Trophoblast cell (in vitro differentiated cells and primary cell): ENCODE measurements at regions not wholly inside any gene's neighbourhood (a gene's known extent, or its start where the extent isn't known, plus 50 kb on each side); places are given as distances from the start of the nearest gene placed in this dataset.
"Not testable (repeated sequence)": the region's sequence is repeated elsewhere in the genome, so short reads cannot be mapped to it uniquely, and the experiment has no call there.

ENCODE experiments used
- DNase-seq, 2 donors: peaks; one replicate each; pipeline ENCODE4 v3.0.0-alpha.2; 2016
- H2AFZ ChIP-seq: 2 replicates; pipeline ENCODE4 v1.6.1; 2013; ENCODE audit warnings: low read length, moderate library complexity, mild to moderate bottlenecking; ENCODE audit not compliant: insufficient read depth, poor library complexity
- H2AK5ac ChIP-seq: 2 replicates; pipeline ENCODE4 v1.6.1; 2013; ENCODE audit warnings: mild to moderate bottlenecking, low read length
- H2BK120ac ChIP-seq: 2 replicates; pipeline ENCODE4 v1.6.1; 2013; ENCODE audit warnings: low read length, mild to moderate bottlenecking, moderate library complexity; ENCODE audit not compliant: insufficient read depth, poor library complexity
- H2BK12ac ChIP-seq: 2 replicates; pipeline ENCODE4 v1.6.1; 2013; ENCODE audit warnings: mild to moderate bottlenecking, low read length, moderate library complexity
- H2BK5ac ChIP-seq: 2 replicates; pipeline ENCODE4 v1.6.1; 2013; ENCODE audit warnings: low read length, low read depth, moderate library complexity, mild to moderate bottlenecking; ENCODE audit not compliant: poor library complexity
- H3K14ac ChIP-seq: 2 replicates; pipeline ENCODE4 v1.6.1; 2013; ENCODE audit warnings: mild to moderate bottlenecking, low read length
- H3K18ac ChIP-seq: 2 replicates; pipeline ENCODE4 v1.6.1; 2013; ENCODE audit warnings: mild to moderate bottlenecking, low read length
- H3K23ac ChIP-seq: 2 replicates; pipeline ENCODE4 v1.6.1; 2013; ENCODE audit warnings: low read length
- H3K27ac ChIP-seq: 2 replicates; pipeline ENCODE4 v1.5.1; 2013; ENCODE audit warnings: low read depth, mild to moderate bottlenecking, inconsistent platforms, low read length, moderate library complexity
- H3K27me3 ChIP-seq: 2 replicates; pipeline ENCODE4 v1.6.1; 2013; ENCODE audit warnings: inconsistent platforms, mild to moderate bottlenecking, low read length, moderate library complexity; ENCODE audit not compliant: insufficient read depth
- H3K36me3 ChIP-seq, 2 experiments: 1 replicate in 1 of 2; 2 replicates in 1 of 2; pipeline ENCODE4 v1.6.1; 2013; ENCODE audit warnings: low read length in 2 of 2, mild to moderate bottlenecking in 2 of 2, moderate library complexity in 1 of 2; ENCODE audit not compliant: insufficient read depth in 2 of 2, control insufficient read depth in 1 of 2
- H3K4ac ChIP-seq: 2 replicates; pipeline ENCODE4 v1.6.1; 2013; ENCODE audit warnings: low read depth, mild to moderate bottlenecking, low read length, moderate library complexity
- H3K4me1 ChIP-seq, 2 experiments: 1 replicate in 1 of 2; 2 replicates in 1 of 2; pipeline ENCODE4 v1.6.1; 2013; ENCODE audit warnings: low read length in 2 of 2, mild to moderate bottlenecking in 2 of 2, moderate library complexity in 1 of 2; ENCODE audit not compliant: insufficient read depth in 2 of 2, control insufficient read depth in 1 of 2
- H3K4me2 ChIP-seq: 2 replicates; pipeline ENCODE4 v1.6.1; 2013; ENCODE audit warnings: inconsistent platforms, mild to moderate bottlenecking, low read length, moderate library complexity
- H3K4me3 ChIP-seq: 2 replicates; pipeline ENCODE4 v1.5.1; 2013; ENCODE audit warnings: mild to moderate bottlenecking, low read depth, low read length, inconsistent platforms
- H3K79me1 ChIP-seq: one replicate; pipeline ENCODE4 v1.6.1; 2013; ENCODE audit warnings: low read length
- H3K79me2 ChIP-seq: 2 replicates; pipeline ENCODE4 v1.6.1; 2013; ENCODE audit warnings: low read length, mild to moderate bottlenecking; ENCODE audit not compliant: control insufficient read depth, insufficient read depth, poor library complexity
- H3K9ac ChIP-seq: 2 replicates; pipeline ENCODE4 v1.6.1; 2013; ENCODE audit warnings: mild to moderate bottlenecking, low read length
- H3K9me3 ChIP-seq: 2 replicates; pipeline ENCODE4 v1.6.1; 2013; ENCODE audit warnings: low read depth, mild to moderate bottlenecking, control low read depth, inconsistent platforms, low read length; ENCODE audit not compliant: insufficient read depth
- H4K12ac ChIP-seq: 2 replicates; pipeline ENCODE4 v1.6.1; 2013; ENCODE audit warnings: low read depth, mild to moderate bottlenecking, low read length, moderate library complexity
- H4K8ac ChIP-seq: 2 replicates; pipeline ENCODE4 v1.6.1; 2013; ENCODE audit warnings: low read depth, mild to moderate bottlenecking, low read length, moderate library complexity
- H4K91ac ChIP-seq: one replicate; pipeline ENCODE4 v1.6.1; 2013; ENCODE audit warnings: low read depth, mild to moderate bottlenecking, low read length, moderate library complexity
- WGBS: extraction: QIAGEN DNeasy Blood & Tissue Kit; methylation state at CpG from one replicate; pipeline ENCODE4 v1.1.7; 2013; ENCODE audit warnings: missing lambda C conversion rate; ENCODE audit not compliant: insufficient read length, insufficient coverage; ENCODE audit errors: extremely low coverage; 5-methylcytosine and 5-hydroxymethylcytosine counted together

- not testable (repeated sequence) for H3K27me3 ChIP-seq, H3K23ac ChIP-seq, H4K91ac ChIP-seq, H2AK5ac ChIP-seq, H3K4ac ChIP-seq, H3K9me3 ChIP-seq, H3K4me2 ChIP-seq, DNase-seq, H3K14ac ChIP-seq, H3K9ac ChIP-seq, H3K27ac ChIP-seq, H2BK120ac ChIP-seq, H3K4me3 ChIP-seq, H4K12ac ChIP-seq, H3K18ac ChIP-seq, H2BK5ac ChIP-seq, H2AFZ ChIP-seq, H3K4me1 ChIP-seq, H3K36me3 ChIP-seq, H3K79me2 ChIP-seq, H3K79me1 ChIP-seq, H4K8ac ChIP-seq, H2BK12ac ChIP-seq
- WGBS, result no CpG with 5 or more reads among the region's 3 CpGs
Measured at GRCh38 chr5:108444130-108444529, 62.2 kb upstream of the FBXL17 start.

GRCh38 chr5:108442063-108442651 is 60.3 kb upstream of the FBXL17 start:
- H2BK12ac ChIP-seq, DNase-seq: not testable (repeated sequence)

GRCh38 chr5:108437425-108437824 is 55.5 kb upstream of the FBXL17 start:
- Histone ChIP-seq H3K9ac (no peak overlapping the region), H3K18ac (no peak overlapping the region), H2BK12ac (no peak overlapping the region), H3K79me2 (no peaks in the 10 kb centered on the region), H3K23ac (no peak overlapping the region), H2BK5ac (no peak overlapping the region), H3K14ac (no peak overlapping the region), H3K27ac (no peak overlapping the region), H4K12ac (no peak overlapping the region), H3K36me3 (no peaks in the 10 kb centered on the region), H2BK120ac (no peak overlapping the region), H4K8ac (no peak overlapping the region), H3K27me3 (no peaks in the 10 kb centered on the region), H2AFZ (no peak overlapping the region), H3K4me2 (no peak overlapping the region), H3K4me1 (no peaks in the 10 kb centered on the region), H3K4me3 (no peak overlapping the region), H3K9me3 (peaks cover 2% of the 10 kb centered on the region), H3K79me1 (no peaks in the 10 kb centered on the region), H4K91ac (no peak overlapping the region), H2AK5ac (no peak overlapping the region), H3K4ac (no peak overlapping the region)
- DNase-seq, result no peak
- WGBS, result no CpG with 5 or more reads among the region's 1 CpG

More at GRCh38 chr5:108442063-108442651, 60.3 kb upstream of the FBXL17 start:
- not testable (repeated sequence) for H4K91ac ChIP-seq, H2AFZ ChIP-seq, H3K9me3 ChIP-seq, H3K14ac ChIP-seq, H3K4me1 ChIP-seq, H3K27me3 ChIP-seq, H3K36me3 ChIP-seq, H3K79me2 ChIP-seq, H3K4me2 ChIP-seq, H2AK5ac ChIP-seq, H3K18ac ChIP-seq, H3K4me3 ChIP-seq, H3K23ac ChIP-seq, H4K8ac ChIP-seq, H3K9ac ChIP-seq, H3K4ac ChIP-seq, H2BK5ac ChIP-seq, H3K79me1 ChIP-seq, H3K27ac ChIP-seq, H2BK120ac ChIP-seq, H4K12ac ChIP-seq
- no CpG with 5 or more reads among the region's 24 CpGs for WGBS

GRCh38 chr5:108436696-108437095 is 54.8 kb upstream of the FBXL17 start:
- Histone ChIP-seq H4K8ac (no peak overlapping the region), H3K4me3 (no peak overlapping the region), H3K79me1 (no peaks in the 10 kb centered on the region), H4K12ac (no peak overlapping the region), H3K18ac (no peak overlapping the region), H3K23ac (no peak overlapping the region), H2BK12ac (no peak overlapping the region), H3K9me3 (no peaks in the 10 kb centered on the region), H2AK5ac (no peak overlapping the region), H3K4me1 (no peaks in the 10 kb centered on the region), H2AFZ (no peak overlapping the region), H3K27ac (no peak overlapping the region), H3K36me3 (no peaks in the 10 kb centered on the region), H3K4me2 (no peak overlapping the region), H3K79me2 (no peaks in the 10 kb centered on the region), H2BK5ac (no peak overlapping the region), H2BK120ac (no peak overlapping the region), H3K4ac (no peak overlapping the region), H4K91ac (no peak overlapping the region), H3K9ac (no peak overlapping the region), H3K27me3 (no peaks in the 10 kb centered on the region), H3K14ac (no peak overlapping the region)
- WGBS, result no CpG with 5 or more reads among the region's 5 CpGs
- no peak for DNase-seq
